GM15510 (cell line): ENCODE measurements at regions not wholly inside any gene's neighbourhood (a gene's known extent, or its start where the extent isn't known, plus 50 kb on each side); places are given as distances from the start of the nearest gene placed in this dataset.
A peak's percentile ranks its signal among the peaks of the same experiment; 100 is the strongest.

Source experiments
- POLR2A ChIP-seq: IDR thresholded peaks from 3 replicates; pipeline ENCODE4 v1.6.1; 2011; ENCODE audit warnings: borderline replicate concordance; ENCODE audit not compliant: insufficient read length; ENCODE audit errors: extremely low read depth

DNA sequence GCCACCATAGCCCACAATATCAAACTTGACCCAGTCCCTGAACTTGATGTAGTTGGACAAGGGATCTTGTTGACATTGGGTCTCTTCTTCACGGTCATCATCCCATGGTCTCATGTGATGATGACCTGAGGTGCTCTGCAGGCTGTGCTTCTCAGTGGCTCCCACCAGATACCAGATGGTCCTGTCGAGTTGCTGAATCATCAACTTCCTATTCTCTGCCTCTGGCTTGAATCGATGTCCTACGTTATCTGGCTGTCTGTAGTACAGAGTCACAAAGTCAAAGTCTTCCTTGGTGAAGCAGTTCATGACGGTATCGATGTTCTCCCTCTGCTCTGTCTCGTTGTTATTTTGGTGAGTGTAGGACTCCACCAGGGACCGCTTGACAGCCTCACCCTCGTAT lies 145.7 kb upstream of the ALDH3B2 start:
- no peak for TF ChIP-seq POLR2A

DNA sequence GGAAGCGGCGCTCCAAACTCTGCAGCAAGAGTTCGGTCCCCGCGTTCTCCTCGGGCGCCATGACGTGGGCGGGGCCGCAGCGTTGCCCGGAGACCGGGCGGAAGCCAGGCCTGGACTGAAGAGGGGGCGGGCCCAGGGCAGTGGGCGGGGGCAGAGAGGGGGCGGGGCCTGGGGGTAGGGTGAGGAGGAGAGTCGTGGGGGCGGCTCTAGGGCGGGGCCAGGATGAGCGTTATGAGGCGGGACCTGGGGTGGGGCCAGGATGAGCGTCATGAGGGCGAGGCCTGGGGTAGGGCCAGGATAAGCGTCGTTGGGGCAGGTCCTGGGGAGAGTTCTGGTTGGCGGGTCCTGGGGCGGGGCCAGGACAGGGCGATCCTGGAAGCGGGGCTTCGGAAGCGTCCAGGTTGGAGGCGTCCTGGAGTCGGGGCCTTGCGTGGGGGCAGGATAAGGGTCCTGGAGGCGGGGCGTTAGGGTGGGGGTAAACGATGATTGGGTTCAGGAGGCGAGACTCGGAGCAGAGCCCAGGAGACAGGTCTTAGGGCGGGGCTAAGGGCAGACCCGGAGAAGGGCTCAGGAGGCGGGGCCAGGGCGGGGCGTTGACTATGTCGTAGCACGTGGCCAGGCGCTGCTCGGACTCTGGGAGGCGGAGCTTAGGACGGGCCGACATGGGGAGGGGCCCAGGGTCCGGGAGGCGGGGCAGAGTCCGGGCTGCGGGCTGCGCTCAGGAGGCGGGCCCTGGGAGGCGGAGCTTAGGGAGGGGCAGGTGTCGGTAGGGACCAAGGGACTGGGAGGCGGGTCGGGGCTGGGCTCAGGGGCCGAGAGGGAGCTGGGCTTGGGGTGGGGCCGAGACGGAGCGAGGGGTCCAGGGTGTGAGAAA lies 131.1 kb upstream of the ALDH3B2 start:
- TF ChIP-seq POLR2A, result peak; percentile 46

DNA sequence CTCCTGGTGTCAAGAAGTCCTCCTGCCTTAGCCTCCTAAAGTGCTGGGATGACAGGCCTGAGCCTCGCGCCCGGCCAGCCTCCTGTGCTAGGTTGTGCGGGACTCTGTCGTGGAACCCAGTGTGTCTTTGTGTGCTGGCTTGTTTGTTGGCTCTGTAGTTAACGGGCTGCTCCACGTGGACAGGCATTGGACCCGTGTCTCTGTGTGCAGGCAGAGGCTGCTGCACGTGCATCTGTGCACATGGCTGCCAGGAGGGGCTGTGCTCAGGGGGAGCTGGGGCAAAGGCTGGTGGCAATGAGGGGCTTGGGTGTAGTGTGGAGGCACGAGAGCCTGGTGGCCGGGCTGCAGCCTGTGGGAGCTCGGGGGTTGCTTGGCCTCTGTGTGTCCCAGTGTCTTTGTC lies 121.3 kb upstream of the ALDH3B2 start:
- TF ChIP-seq POLR2A, result no peak

DNA sequence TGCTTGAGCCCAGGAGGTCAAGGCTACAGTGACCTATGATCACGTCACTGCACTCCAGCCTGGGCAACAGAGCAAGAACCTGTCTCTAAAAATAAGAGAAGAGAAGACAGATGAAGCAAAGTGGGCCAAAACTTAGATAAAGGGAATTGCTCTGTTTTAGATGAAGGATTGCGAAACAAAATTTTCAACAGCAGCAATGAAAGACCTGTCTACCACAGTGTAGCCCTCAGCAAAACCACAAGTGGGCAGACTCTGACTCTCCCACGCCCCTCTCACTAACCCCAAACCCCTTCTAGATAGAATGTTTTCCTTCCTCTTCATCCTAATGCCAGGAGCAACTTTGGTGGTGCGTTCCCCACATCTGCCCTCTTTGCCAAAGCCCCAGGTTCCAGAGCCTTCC lies 105.6 kb upstream of the ALDH3B2 start:
- TF ChIP-seq POLR2A, result no peak

DNA sequence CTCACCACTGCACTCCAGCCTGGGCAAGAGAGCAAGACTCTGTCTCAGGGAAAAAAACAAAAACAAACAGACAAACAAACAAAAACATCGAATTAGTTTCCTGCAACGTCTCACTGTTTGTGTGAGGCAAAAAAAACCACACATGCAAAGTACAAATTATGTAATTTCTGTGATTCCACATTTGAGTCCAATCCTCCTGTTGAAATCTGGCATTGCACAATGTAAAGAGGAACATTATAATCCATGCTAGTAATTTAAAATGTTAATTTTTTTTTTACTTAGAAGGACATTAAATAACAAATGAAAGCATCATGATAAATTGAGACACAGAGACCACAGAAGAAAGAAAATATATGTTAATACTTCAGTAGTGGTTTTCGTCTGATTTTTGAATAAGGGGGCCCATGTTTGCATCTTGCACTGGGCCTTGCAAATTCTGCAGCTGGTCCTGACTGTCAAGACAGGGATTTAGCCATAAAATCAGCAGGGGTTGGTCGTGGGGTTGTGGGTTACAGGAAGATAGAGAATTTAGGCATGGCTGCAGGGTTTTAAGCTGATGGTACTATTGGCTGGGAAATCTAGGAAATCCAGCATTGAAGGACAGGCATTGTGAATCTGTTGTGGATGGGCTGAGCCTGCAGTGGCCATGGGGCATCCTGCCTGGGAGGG lies 102.6 kb upstream of the ALDH3B2 start:
- no peak for TF ChIP-seq POLR2A

DNA sequence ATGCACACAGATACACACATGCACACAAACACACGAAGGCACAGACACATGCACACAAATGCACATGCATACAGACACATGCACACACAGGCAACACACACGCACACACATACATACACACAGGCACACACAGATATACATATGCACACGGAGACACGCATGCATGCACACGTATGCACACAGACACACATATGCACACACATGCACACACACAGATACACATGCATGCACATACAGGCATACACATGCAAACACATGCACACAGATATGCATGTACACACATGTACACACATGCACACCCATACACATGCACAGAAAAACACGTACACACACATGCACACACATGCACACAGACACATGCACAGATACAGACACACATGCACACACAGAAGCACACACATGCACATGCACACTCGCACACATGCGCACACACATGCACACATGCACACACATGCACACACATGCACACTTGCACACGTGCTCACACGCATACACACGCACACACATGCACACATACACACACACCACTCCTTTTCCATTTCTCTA lies 70.8 kb upstream of the ALDH3B2 start:
- no peak for TF ChIP-seq POLR2A

DNA sequence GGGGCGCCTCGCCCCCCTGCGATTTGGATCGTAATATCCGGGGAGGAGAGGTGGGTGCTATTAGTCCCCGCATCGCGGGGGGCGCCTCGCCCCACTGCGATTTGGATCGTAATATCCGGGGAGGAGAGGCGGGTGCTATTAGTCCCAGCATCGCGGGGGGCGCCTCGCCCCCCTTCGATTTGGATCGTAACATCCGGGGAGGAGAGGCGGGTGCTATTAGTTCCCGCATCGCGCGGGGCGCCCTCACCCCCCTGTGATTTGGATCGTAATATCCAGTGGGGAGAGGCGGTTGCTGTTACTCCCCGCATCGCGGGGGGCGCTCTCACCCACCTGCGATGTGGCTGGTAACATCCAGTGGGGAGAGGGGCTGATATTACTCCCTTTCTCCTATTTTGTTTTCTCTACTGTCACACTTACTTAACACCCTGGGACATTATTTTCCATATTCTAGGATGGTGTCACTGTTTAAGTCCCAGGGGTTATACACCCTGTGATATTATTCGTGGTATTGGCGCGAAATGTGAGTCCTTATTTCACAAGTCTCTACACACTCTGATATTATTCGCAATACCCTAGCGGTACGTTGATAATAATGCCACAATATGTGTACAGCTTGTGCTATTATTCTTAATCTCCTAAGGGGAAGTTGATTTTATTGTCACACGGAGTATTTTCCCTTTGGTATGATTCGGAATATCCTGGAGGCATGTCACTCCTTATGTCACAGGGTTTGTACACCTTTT lies 57.8 kb upstream of the ALDH3B2 start:
- no peak for TF ChIP-seq POLR2A

DNA sequence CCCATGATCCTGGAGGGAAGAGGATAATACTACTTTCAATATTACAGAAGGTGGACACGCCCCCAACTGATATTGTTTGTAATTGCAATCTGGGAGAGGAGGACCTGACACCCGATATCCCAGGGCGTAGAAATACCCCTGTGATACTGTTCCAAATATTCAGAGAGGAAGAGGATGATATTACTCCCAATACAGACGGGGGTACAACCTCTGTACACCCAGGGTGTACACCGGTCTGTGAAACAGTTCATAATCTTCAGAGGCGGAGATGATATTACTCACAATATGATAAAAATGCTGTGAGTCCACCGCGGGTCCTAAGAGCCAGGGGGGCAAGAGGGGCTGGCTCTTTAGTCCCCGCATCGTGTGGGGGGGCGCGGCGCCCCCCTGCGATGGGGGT lies 57.2 kb upstream of the ALDH3B2 start:
- no peak for TF ChIP-seq POLR2A
